Astrocyte of the spinal cord (primary cell): ENCODE measurements at regions not wholly inside any gene's neighbourhood (a gene's known extent, or its start where the extent isn't known, plus 50 kb on each side); places are given as distances from the start of the nearest gene placed in this dataset.

ENCODE experiments used
- DNase-seq: peaks from one replicate; pipeline ENCODE4 v3.0.0; 2011; ENCODE audit warnings: low read depth, low spot score
- H3K4me3 ChIP-seq: 2 replicates; pipeline ENCODE4 v1.5.1; 2011; ENCODE audit warnings: low read depth, mild to moderate bottlenecking, low read length, moderate library complexity
- CTCF ChIP-seq: IDR thresholded peaks from 2 replicates; pipeline ENCODE4 v1.5.1; 2012; ENCODE audit warnings: low read depth, mild to moderate bottlenecking, low read length, inconsistent platforms
- in situ Hi-C: cut with HindIII; loops from 2 replicates; pipeline ENCODE4 v1.10.0; 2017; ENCODE audit warnings: low sequenced_read_pairs

GRCh38 chr17:65446838-65447526, 114.5 kb downstream of the AXIN2 start:
- in situ Hi-C loops, result no loop called here
- H3K4me3 ChIP-seq, result no peak overlapping the region
- TF ChIP-seq CTCF, result no peak
- DNase-seq, result no peak

- in situ Hi-C loops, result no loop called here
- H3K4me3 ChIP-seq, result no peak overlapping the region
- no peak for TF ChIP-seq CTCF
- DNase-seq, result no peak
These were observed 115.4 kb downstream of the AXIN2 start for GRCh38 chr17:65446043-65446442.

- no peak overlapping the region for H3K4me3 ChIP-seq
- no peak for TF ChIP-seq CTCF
- in situ Hi-C loops, result no loop called here
- no peak for DNase-seq
These were observed 117.4 kb downstream of the AXIN2 start for GRCh38 chr17:65444049-65444448.

GRCh38 chr17:65442691-65443090, 118.8 kb downstream of the AXIN2 start:
- in situ Hi-C loops, result no loop called here
- TF ChIP-seq CTCF, result no peak
- DNase-seq, result no peak
- no peak overlapping the region for H3K4me3 ChIP-seq

- in situ Hi-C loops, result no loop called here
- H3K4me3 ChIP-seq, result no peak overlapping the region
- DNase-seq, result no peak
- no peak for TF ChIP-seq CTCF
These were observed 119.2 kb downstream of the AXIN2 start for GRCh38 chr17:65442250-65442649.

- in situ Hi-C loops, result no loop called here
- DNase-seq, result no peak
- TF ChIP-seq CTCF, result no peak
These were observed 120.3 kb downstream of the AXIN2 start for GRCh38 chr17:65441053-65441605.

More at GRCh38 chr17:65441053-65441605, 120.3 kb downstream of the AXIN2 start:
- H3K4me3 ChIP-seq, result no peak overlapping the region
